ENCODE measurements at regions not wholly inside any gene's neighbourhood (a gene's known extent, or its start where the extent isn't known, plus 50 kb on each side); places are given as distances from the start of the nearest gene placed in this dataset.

DNA sequence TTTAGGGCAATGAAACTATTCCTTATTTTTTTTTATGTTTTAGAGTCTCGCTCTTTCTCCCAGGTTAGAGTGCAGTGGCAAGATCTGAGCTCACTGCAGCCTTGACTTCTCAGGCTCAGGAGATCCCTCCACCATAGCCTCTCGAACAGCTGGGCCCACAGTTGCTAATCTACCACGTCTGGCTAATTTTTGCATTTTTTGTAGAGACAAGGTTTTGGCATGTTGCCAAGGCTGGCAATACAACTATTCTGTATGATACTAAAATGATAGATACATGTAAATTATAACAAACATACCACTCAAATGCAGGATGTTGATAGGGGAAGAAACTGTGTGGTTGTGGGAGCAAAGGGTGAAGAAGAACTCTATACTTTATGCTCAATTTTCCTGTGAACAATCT lies 401.3 kb downstream of the ZFHX3 start:
- no peaks in the 10 kb centered on the region for H3K36me3 ChIP-seq (ENCODE audit: insufficient read depth, low read length)
- no peaks in the 10 kb centered on the region for H4K20me1 ChIP-seq (ENCODE audit: insufficient read depth)
- H3K9ac ChIP-seq (ENCODE audit: low read length): no peak overlapping the region
- no peak overlapping the region for H2AFZ ChIP-seq (ENCODE audit: low read depth, low read length)
- no peak for TF ChIP-seq EZH2 (IDR thresholded peaks at IDR 0.05; ENCODE audit: borderline replicate concordance, insufficient read depth, low read length, poor library complexity, severe bottlenecking)
- TF ChIP-seq, protein P1, sequence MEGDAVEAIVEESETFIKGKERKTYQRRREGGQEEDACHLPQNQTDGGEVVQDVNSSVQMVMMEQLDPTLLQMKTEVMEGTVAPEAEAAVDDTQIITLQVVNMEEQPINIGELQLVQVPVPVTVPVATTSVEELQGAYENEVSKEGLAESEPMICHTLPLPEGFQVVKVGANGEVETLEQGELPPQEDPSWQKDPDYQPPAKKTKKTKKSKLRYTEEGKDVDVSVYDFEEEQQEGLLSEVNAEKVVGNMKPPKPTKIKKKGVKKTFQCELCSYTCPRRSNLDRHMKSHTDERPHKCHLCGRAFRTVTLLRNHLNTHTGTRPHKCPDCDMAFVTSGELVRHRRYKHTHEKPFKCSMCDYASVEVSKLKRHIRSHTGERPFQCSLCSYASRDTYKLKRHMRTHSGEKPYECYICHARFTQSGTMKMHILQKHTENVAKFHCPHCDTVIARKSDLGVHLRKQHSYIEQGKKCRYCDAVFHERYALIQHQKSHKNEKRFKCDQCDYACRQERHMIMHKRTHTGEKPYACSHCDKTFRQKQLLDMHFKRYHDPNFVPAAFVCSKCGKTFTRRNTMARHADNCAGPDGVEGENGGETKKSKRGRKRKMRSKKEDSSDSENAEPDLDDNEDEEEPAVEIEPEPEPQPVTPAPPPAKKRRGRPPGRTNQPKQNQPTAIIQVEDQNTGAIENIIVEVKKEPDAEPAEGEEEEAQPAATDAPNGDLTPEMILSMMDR (IDR thresholded peaks at IDR 0.05; ENCODE audit: poor library complexity, severe bottlenecking): no peak
- no peak for TF ChIP-seq TAF1 (IDR thresholded peaks at IDR 0.05; ENCODE audit: low read depth)
- TF ChIP-seq EP300 (conservative IDR thresholded peaks at IDR 0.05; ENCODE audit: poor library complexity, severe bottlenecking): no peak
- TF ChIP-seq MXI1 (conservative IDR thresholded peaks at IDR 0.05; ENCODE audit: poor library complexity, severe bottlenecking): no peak
- no peak for TF ChIP-seq SMC3 (conservative IDR thresholded peaks at IDR 0.05; ENCODE audit: poor library complexity)
- TF ChIP-seq RAD21 (conservative IDR thresholded peaks at IDR 0.05): no peak
- TF ChIP-seq, protein P2, sequence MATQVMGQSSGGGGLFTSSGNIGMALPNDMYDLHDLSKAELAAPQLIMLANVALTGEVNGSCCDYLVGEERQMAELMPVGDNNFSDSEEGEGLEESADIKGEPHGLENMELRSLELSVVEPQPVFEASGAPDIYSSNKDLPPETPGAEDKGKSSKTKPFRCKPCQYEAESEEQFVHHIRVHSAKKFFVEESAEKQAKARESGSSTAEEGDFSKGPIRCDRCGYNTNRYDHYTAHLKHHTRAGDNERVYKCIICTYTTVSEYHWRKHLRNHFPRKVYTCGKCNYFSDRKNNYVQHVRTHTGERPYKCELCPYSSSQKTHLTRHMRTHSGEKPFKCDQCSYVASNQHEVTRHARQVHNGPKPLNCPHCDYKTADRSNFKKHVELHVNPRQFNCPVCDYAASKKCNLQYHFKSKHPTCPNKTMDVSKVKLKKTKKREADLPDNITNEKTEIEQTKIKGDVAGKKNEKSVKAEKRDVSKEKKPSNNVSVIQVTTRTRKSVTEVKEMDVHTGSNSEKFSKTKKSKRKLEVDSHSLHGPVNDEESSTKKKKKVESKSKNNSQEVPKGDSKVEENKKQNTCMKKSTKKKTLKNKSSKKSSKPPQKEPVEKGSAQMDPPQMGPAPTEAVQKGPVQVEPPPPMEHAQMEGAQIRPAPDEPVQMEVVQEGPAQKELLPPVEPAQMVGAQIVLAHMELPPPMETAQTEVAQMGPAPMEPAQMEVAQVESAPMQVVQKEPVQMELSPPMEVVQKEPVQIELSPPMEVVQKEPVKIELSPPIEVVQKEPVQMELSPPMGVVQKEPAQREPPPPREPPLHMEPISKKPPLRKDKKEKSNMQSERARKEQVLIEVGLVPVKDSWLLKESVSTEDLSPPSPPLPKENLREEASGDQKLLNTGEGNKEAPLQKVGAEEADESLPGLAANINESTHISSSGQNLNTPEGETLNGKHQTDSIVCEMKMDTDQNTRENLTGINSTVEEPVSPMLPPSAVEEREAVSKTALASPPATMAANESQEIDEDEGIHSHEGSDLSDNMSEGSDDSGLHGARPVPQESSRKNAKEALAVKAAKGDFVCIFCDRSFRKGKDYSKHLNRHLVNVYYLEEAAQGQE (IDR thresholded peaks at IDR 0.05; ENCODE audit: borderline replicate concordance): no peak
- no peak for TF ChIP-seq POLR2AphosphoS5 (IDR thresholded peaks at IDR 0.05)
- H3K27me3 ChIP-seq (ENCODE audit: insufficient read depth, low read depth, low read length): no peaks in the 10 kb centered on the region
- H3F3A ChIP-seq (ENCODE audit: insufficient read depth, low read length, poor library complexity, severe bottlenecking): no peaks in the 10 kb centered on the region
- H3K4me2 ChIP-seq (ENCODE audit: low read length): no peak overlapping the region
- no peaks in the 10 kb centered on the region for H3K9me3 ChIP-seq (ENCODE audit: low read length)
- no peaks in the 10 kb centered on the region for H3K9me2 ChIP-seq (ENCODE audit: insufficient read depth, low read length)
- H3K27ac ChIP-seq (ENCODE audit: low read length): no peak overlapping the region
- H3K4me3 ChIP-seq (ENCODE audit: low read length): no peak overlapping the region
- no peaks in the 10 kb centered on the region for H3K79me2 ChIP-seq (replicated peaks; ENCODE audit: insufficient read depth, low read length)

DNA sequence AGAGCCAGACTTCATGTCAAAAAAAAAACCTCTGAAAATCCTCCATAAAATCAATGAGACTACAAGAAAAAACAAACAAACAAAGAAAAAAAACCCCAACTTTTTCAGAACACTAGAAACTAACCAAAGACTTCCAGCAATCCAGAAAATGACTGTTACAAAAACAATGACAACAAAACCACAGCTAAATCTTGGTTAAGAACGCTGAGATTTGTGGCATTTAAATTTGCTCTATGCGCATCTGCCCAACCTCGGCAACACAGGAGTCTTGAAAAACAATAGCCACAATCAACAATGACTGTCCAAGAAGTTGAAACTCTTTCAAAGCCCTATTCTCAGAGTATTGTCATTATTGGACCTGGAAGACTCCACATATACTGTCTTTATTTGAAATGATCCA lies 402.4 kb downstream of the ZFHX3 start:
- no peak overlapping the region for H3K4me3 ChIP-seq (ENCODE audit: low read length)
- no peak for TF ChIP-seq POLR2AphosphoS5 (IDR thresholded peaks at IDR 0.05)
- H3K9me3 ChIP-seq (ENCODE audit: low read length): no peaks in the 10 kb centered on the region
- no peaks in the 10 kb centered on the region for H3K9me2 ChIP-seq (ENCODE audit: insufficient read depth, low read length)
- no peak overlapping the region for H3K4me2 ChIP-seq (ENCODE audit: low read length)
- no peak overlapping the region for H3K27ac ChIP-seq (ENCODE audit: low read length)
- H3K79me2 ChIP-seq (replicated peaks; ENCODE audit: insufficient read depth, low read length): no peaks in the 10 kb centered on the region
- no peak overlapping the region for H2AFZ ChIP-seq (ENCODE audit: low read depth, low read length)
- no peaks in the 10 kb centered on the region for H3K36me3 ChIP-seq (ENCODE audit: insufficient read depth, low read length)
- H3K27me3 ChIP-seq (ENCODE audit: insufficient read depth, low read depth, low read length): no peaks in the 10 kb centered on the region
- H3K9ac ChIP-seq (ENCODE audit: low read length): no peak overlapping the region
- no peaks in the 10 kb centered on the region for H3F3A ChIP-seq (ENCODE audit: insufficient read depth, low read length, poor library complexity, severe bottlenecking)
- no peaks in the 10 kb centered on the region for H4K20me1 ChIP-seq (ENCODE audit: insufficient read depth)

DNA sequence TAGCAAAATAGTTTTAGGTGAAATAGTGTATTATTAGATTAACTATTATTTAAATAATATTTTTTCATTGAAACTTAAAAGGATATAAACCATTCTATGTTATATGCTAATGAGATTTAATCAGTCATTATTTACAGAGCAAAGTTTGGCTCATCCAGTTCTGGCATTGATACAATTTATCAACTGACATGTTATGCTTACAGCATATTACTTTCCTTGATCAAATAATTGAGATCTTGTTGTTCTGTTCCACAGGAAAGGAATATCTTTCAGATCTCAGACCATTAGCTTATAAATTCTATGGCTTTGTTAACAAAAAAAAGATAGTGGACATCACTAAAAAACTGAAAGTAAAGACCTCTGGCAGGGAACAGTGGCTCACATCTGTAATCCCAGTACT lies 403.0 kb downstream of the ZFHX3 start:
- Histone ChIP-seq H3K9ac (ENCODE audit: low read length) (no peak overlapping the region), H3K27ac (ENCODE audit: low read length) (no peak overlapping the region), H3K9me3 (ENCODE audit: low read length) (no peaks in the 10 kb centered on the region), H4K20me1 (ENCODE audit: insufficient read depth) (no peaks in the 10 kb centered on the region), H3K4me3 (ENCODE audit: low read length) (no peak overlapping the region), H3K9me2 (ENCODE audit: insufficient read depth, low read length) (no peaks in the 10 kb centered on the region), H3K36me3 (ENCODE audit: insufficient read depth, low read length) (no peaks in the 10 kb centered on the region), H3F3A (ENCODE audit: insufficient read depth, low read length, poor library complexity, severe bottlenecking) (no peaks in the 10 kb centered on the region), H3K27me3 (ENCODE audit: insufficient read depth, low read depth, low read length) (no peaks in the 10 kb centered on the region), H3K79me2 (replicated peaks; ENCODE audit: insufficient read depth, low read length) (no peaks in the 10 kb centered on the region), H2AFZ (ENCODE audit: low read depth, low read length) (no peak overlapping the region), H3K4me2 (ENCODE audit: low read length) (no peak overlapping the region)
- no peak for TF ChIP-seq POLR2AphosphoS5 (IDR thresholded peaks at IDR 0.05)
- TF ChIP-seq, protein P2 (IDR thresholded peaks at IDR 0.05; ENCODE audit: borderline replicate concordance): no peak
- no peak for TF ChIP-seq TAF1 (IDR thresholded peaks at IDR 0.05; ENCODE audit: low read depth)
- no peak for TF ChIP-seq SMC3 (conservative IDR thresholded peaks at IDR 0.05; ENCODE audit: poor library complexity)
- no peak for TF ChIP-seq RAD21 (conservative IDR thresholded peaks at IDR 0.05)
- no peak for TF ChIP-seq EP300 (conservative IDR thresholded peaks at IDR 0.05; ENCODE audit: poor library complexity, severe bottlenecking)
- TF ChIP-seq, protein P1 (IDR thresholded peaks at IDR 0.05; ENCODE audit: poor library complexity, severe bottlenecking): no peak
- no peak for TF ChIP-seq EZH2 (IDR thresholded peaks at IDR 0.05; ENCODE audit: borderline replicate concordance, insufficient read depth, low read length, poor library complexity, severe bottlenecking)
- TF ChIP-seq MXI1 (conservative IDR thresholded peaks at IDR 0.05; ENCODE audit: poor library complexity, severe bottlenecking): no peak
